Motor neuron (in vitro differentiated cells): ENCODE measurements at regions not wholly inside any gene's neighbourhood (a gene's known extent, or its start where the extent isn't known, plus 50 kb on each side); places are given as distances from the start of the nearest gene placed in this dataset.
"Not testable (repeated sequence)": the region's sequence is repeated elsewhere in the genome, so short reads cannot be mapped to it uniquely, and the experiment has no call there.

Source experiments
- ATAC-seq, 8 experiments: fragments of 200-7000 bp; cut with Tn5 transposase; replicated peaks in 6 of 8; 2 replicates each; pipeline ENCODE4 v1.8.0; 2021; ENCODE audit warnings: mild to moderate bottlenecking in 8 of 8, moderate library complexity in 8 of 8
- H3K27ac ChIP-seq, 2 donors: fragments of 250-450 bp; sonication (Bioruptor Pico); 2 replicates each; pipeline ENCODE4 v1.9.0; 2021; ENCODE audit warnings: antibody characterized with exemption in 2 of 2, mild to moderate bottlenecking in 2 of 2, moderate library complexity in 1 of 2
- H3K4me1 ChIP-seq, 2 donors: fragments of 250-450 bp; sonication (Bioruptor Pico); replicated peaks in 1 of 2; 2 replicates each; pipeline ENCODE4 v1.6.1; 2021; ENCODE audit warnings: antibody characterized with exemption in 2 of 2, mild to moderate bottlenecking in 2 of 2, moderate library complexity in 1 of 2
- H3K4me3 ChIP-seq, 5 donors: fragments of 250-450 bp; sonication (Bioruptor Pico); 2 replicates each; pipeline ENCODE4 v1.9.0; 2021; ENCODE audit warnings: antibody characterized with exemption in 5 of 5, mild to moderate bottlenecking in 5 of 5, moderate library complexity in 4 of 5
- WGBS, 10 experiments: fragments of 450-650 bp; shearing (Covaris generic); methylation state at CpG; one replicate each; pipeline ENCODE4 v1.0.0; 2022; 5-methylcytosine and 5-hydroxymethylcytosine counted together
- in situ Hi-C, 9 experiments: fragments of 400-800 bp; cut with MboI; loops; one replicate each; pipeline ENCODE4 v1.15.0; 2021; ENCODE audit warnings: low sequenced_read_pairs in 9 of 9, low pct_unique_long_range_greater_than_20kb in 2 of 9; ENCODE audit not compliant: unreplicated experiment in 9 of 9

DNA sequence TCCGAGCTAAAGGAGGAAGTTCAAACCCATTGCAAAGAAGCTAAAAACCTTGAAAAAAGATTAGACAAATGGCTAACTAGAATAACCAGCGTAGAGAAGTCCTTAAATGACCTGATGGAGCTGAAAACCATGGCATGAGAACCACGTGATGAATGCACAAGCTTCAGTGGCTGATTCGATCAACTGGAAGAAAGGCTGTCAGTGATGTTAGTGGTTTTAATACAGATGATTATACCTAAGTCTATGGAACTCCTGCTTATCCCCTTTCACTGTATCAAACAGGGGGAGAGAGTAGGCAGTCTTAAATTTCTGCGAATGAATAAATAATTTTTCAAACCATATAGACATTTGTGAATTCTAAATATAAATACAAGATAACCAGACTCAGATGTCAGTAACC is 512.7 kb downstream of the PRKD1 start:
- not testable (repeated sequence) for ATAC-seq

DNA sequence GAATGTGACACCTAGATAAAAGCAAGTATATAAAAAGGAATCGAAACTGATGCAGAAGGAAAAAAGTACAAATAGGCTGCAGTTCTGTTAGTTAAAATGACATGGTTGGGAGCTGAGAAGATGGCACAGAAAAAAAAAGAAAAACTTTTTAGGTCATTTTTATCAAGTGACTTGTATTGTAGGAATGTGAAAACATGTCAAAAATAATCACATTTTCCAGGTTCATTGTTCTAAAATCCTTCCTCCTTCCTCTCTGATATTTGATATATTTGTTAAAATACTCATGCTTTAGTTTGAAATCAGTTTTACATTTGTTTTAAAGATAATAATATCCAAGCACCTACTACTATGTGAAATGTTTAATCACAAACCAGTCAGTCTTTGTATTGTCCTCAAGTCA is 507.9 kb downstream of the PRKD1 start:
- in situ Hi-C loops: no loop called here
- Histone ChIP-seq H3K4me1 (no peaks in the 10 kb centered on the region), H3K4me3 (no peak overlapping the region), H3K27ac (no peak overlapping the region)
- ATAC-seq: no peak
- WGBS, 10 experiments: 10 to 94% (median 63%) methylated on average over 1 of the region's 1 CpG

More for the DNA sequence above, 512.7 kb downstream of the PRKD1 start:
- H3K4me1 ChIP-seq, in situ Hi-C loops, H3K4me3 ChIP-seq, H3K27ac ChIP-seq: not testable (repeated sequence)
- 0 to 100% (median 73%) methylated on average over 1 to 5 of the region's 5 CpGs; no CpG with 5 or more reads in 1 of the 10 experiments for WGBS, 10 experiments

DNA sequence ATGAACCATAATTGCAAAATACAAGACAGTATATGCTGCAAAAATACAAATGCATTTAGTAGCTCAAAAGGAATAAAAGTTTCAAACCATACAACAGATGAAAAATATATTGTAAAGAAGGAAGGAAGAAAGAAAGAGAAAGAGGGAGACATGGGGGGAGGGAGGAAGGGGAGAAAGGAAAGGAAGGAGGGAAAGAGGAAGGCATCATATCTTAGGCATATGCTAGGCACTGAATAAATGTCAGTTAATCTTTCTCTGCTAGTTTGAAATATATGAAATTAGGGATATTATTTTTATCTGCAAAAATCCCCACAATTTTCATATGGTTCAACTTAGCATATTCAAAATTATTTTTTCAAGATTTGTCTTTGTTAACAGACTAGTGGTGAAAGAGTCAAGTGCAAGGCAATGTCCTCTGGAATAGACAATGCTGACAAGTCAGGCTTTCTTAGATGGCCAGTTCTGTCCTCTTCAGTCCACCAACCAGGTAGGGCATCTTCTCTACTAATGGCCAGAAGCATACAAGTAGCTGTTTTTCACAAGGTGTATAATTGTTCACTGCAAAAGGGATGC is 506.4 kb downstream of the PRKD1 start:
- no peak overlapping the region for H3K27ac ChIP-seq
- in situ Hi-C loops: no loop called here
- ATAC-seq: no peak
- H3K4me3 ChIP-seq: no peak overlapping the region
- H3K4me1 ChIP-seq: peaks cover 0 to 7% of the 10 kb centered on the region in 2 donors

DNA sequence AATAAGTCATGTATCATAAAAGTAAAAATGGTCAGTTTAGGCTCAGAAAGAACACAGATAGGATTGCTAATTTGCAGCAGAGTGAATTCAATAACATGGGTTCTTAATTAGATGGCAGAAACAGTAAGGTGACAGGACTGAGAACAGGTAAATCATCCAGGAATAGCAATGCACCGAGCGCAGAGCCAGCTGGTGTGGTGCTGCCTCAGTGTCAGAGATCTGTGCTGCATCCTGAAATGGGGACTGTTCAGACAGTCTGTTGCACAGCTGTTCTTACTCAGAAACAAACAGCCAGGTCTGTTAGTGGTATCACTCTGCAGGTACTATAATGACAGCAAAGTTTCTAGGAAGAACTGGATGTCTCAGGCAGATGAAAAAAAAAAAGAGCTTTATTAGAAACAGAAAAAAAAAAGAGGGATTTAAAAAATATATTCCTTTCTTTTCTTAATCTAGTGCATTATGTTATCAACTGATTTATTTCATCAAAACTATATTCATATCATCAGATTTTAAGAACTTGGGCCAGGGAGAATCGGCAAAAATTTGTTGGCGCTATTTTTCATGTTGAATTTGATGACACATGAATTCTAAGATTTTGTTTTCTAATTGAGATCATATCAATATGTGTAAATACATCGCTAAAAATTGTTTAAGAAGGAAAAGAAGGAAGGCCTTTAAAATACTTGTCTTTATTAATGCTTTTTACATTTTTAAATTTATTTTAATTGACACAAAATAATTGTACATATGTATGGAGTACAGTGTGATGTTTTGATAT is 501.8 kb downstream of the PRKD1 start:
- no peak overlapping the region for H3K4me3 ChIP-seq
- no peak overlapping the region for H3K27ac ChIP-seq
- WGBS, 10 experiments: 0 to 100% (median 62%) methylated on average over 1 to 5 of the region's 5 CpGs
- in situ Hi-C loops: no loop called here
- peak in 3 of 8 experiments; percentile 53 to 73 (median 64) for ATAC-seq
- H3K4me1 ChIP-seq: peaks cover 0 to 12% of the 10 kb centered on the region in 2 donors

GRCh38 chr14:29442696-29443095 is 485.0 kb downstream of the PRKD1 start:
- ATAC-seq: peak in 3 of 8 experiments; percentile 27 to 83 (median 47)
- 27 to 100% (median 72%) methylated on average over 2 to 3 of the region's 3 CpGs for WGBS, 10 experiments
- in situ Hi-C loops: no loop called here
- Histone ChIP-seq H3K4me1 (peaks cover 0 to 8% of the 10 kb centered on the region in 2 donors), H3K4me3 (no peak overlapping the region), H3K27ac (no peak overlapping the region)

GRCh38 chr14:29444216-29444615 is 483.4 kb downstream of the PRKD1 start:
- H3K27ac ChIP-seq: no peak overlapping the region
- H3K4me1 ChIP-seq: peaks cover 0 to 4% of the 10 kb centered on the region in 2 donors
- ATAC-seq: no peak
- in situ Hi-C loops: no loop called here
- WGBS, 10 experiments: 17 to 100% (median 78%) methylated on average over 1 to 2 of the region's 2 CpGs; no CpG with 5 or more reads in 1 of the 10 experiments
- H3K4me3 ChIP-seq: no peak overlapping the region

- ATAC-seq: no peak
- Histone ChIP-seq H3K27ac (no peak overlapping the region), H3K4me1 (no peaks in the 10 kb centered on the region), H3K4me3 (no peak overlapping the region)
- 50 to 100% (median 88%) methylated on average over 1 of the region's 1 CpG; no CpG with 5 or more reads in 4 of the 10 experiments for WGBS, 10 experiments
- in situ Hi-C loops: no loop called here
Observed at GRCh38 chr14:29444805-29445204, 482.8 kb downstream of the PRKD1 start.

DNA sequence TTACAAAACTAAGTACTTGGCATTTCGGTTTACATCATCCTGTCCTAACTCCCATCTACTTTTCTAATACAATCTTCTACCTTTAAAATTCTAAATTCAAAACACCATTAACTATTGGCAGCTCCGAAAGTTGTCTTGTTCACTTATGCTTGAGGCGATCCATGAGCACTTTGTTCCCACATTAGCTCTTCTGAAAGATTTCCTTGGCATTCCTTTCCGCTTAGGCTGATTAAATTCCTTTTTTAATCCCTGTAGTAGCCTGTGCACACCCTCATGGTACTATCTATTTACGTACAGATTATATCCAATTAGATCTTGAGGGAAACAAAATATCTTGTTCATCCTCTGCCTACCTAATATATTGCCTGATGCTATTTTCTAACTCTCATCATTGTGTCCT is 480.7 kb downstream of the PRKD1 start:
- no peak overlapping the region for H3K27ac ChIP-seq
- H3K4me3 ChIP-seq: no peak overlapping the region
- H3K4me1 ChIP-seq: no peaks in the 10 kb centered on the region
- in situ Hi-C loops: no loop called here
- ATAC-seq: no peak
- 26 to 100% (median 86%) methylated on average over 1 to 5 of the region's 5 CpGs for WGBS, 10 experiments

DNA sequence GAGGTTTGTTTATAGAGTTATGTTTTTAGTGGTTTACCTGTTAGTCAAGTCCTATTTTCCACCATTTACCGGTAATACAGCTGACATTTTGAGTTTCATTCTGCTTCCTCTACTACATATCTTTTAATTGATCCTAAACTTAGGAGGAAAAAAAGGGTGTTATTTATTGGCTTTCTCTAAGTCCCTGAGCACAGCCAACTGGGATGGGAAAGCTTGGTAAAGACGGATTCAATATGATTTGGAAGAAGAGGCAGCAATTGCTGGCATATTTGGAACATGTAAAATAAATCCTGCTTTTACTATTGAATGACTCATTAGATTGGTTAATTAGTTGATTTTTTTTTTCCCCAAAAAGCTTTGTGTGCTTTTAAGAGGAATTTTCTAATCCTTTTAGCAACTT is 475.7 kb downstream of the PRKD1 start:
- in situ Hi-C loops: no loop called here
- Histone ChIP-seq H3K4me3 (no peak overlapping the region), H3K27ac (no peak overlapping the region), H3K4me1 (no peaks in the 10 kb centered on the region)
- ATAC-seq: no peak
- 0 to 100% (median 88%) methylated on average over 1 to 2 of the region's 2 CpGs; no CpG with 5 or more reads in 1 of the 10 experiments for WGBS, 10 experiments

DNA sequence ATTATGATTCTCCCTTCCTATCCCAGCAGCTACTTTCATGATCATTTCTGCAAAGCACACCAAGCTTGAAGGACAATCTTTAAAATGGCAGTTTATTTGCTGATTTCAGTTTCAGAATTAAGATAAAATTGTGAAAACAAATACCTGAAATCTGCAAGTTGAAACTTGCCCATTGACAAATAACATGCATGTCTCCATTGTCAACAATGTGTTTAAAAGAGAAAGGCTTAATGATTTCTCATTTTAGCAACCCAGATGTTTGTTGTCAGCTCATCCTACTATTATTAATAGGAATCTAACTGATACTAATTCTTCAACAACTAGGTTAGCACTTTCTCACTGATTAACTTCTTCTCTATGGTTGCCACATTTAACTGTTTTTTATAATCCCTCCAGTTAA is 474.6 kb downstream of the PRKD1 start:
- Histone ChIP-seq H3K27ac (no peak overlapping the region), H3K4me3 (no peak overlapping the region), H3K4me1 (no peaks in the 10 kb centered on the region)
- no peak for ATAC-seq
- in situ Hi-C loops: no loop called here

DNA sequence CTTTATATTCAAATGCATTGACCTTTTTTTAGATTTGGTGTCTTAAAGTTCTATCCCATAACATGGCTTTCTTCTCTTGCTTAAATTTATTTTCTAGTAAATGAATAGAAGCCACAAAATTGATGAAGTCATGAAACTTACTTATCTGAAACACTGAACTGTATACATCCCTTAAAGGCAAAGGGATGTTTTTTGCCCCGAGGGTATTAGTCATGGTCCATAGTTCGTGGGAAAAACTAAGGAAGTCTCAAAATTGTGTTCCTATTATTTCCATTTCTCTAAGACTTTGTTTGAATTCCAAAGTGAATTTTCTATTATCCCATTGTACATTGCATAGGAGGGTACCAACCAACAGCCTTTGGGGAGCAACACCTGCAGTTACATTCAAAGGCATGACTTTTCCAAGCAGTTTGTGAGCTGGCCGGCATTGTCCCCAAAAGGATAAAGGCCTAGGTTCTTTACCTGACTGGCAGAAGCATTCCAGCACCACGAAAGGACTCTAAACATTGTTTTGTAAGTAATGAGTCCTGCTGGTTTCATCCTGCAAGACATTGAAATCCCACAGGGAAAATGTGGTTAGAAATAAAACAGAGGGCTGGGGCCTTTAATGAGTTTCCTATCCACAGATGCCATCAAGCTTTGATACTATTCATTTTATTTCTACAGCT is 473.5 kb downstream of the PRKD1 start:
- Histone ChIP-seq H3K4me3 (no peak overlapping the region), H3K4me1 (no peaks in the 10 kb centered on the region), H3K27ac (no peak overlapping the region)
- ATAC-seq: no peak
- in situ Hi-C loops: no loop called here
- 0 to 94% (median 46%) methylated on average over 2 to 4 of the region's 4 CpGs; no CpG with 5 or more reads in 2 of the 10 experiments for WGBS, 10 experiments

GRCh38 chr14:29458547-29458946 is 469.1 kb downstream of the PRKD1 start:
- peaks cover 4 to 11% of the 10 kb centered on the region in 2 donors for H3K4me1 ChIP-seq
- peak in 4 of 8 experiments; percentile 35 to 88 (median 71) for ATAC-seq
- WGBS, 10 experiments: 0 to 100% (median 100%) methylated on average over 1 of the region's 1 CpG; no CpG with 5 or more reads in 3 of the 10 experiments
- no peak overlapping the region for H3K27ac ChIP-seq
- in situ Hi-C loops: no loop called here
- H3K4me3 ChIP-seq: no peak overlapping the region

- WGBS, 10 experiments: 24 to 95% (median 83%) methylated on average over 2 to 5 of the region's 5 CpGs; no CpG with 5 or more reads in 1 of the 10 experiments
- Histone ChIP-seq H3K27ac (no peak overlapping the region), H3K4me3 (no peak overlapping the region), H3K4me1 (peaks cover 10 to 17% of the 10 kb centered on the region in 2 donors)
- no peak for ATAC-seq
- in situ Hi-C loops: no loop called here
Observed at GRCh38 chr14:29459531-29459930, 468.1 kb downstream of the PRKD1 start.
